B cell (primary cell): ENCODE measurements at regions not wholly inside any gene's neighbourhood (a gene's known extent, or its start where the extent isn't known, plus 50 kb on each side); places are given as distances from the start of the nearest gene placed in this dataset.

Experiments used
- ATAC-seq: fragments of 200-7000 bp; cut with Tn5 transposase; one replicate; pipeline ENCODE4 v1.10.0; 2021; ENCODE audit warnings: low read depth, mild to moderate bottlenecking, moderate number of reproducible peaks, moderate library complexity
- CTCF ChIA-PET: fragments of 350-600 bp; sonication (Branson Sonifier 250); formaldehyde crosslinking; loops from one replicate; lab custom pipeline; 2021; ENCODE audit warnings: antibody characterized with exemption, inconsistent platforms; lab: Charles Lee
- POLR2A ChIA-PET: fragments of 350-600 bp; sonication (Branson Sonifier 250); formaldehyde crosslinking; loops from one replicate; lab custom pipeline; 2021; ENCODE audit warnings: antibody characterized with exemption; lab: Charles Lee
- DNase-seq: peaks from one replicate; pipeline ENCODE4 v3.0.0; 2013
- H2AFZ ChIP-seq: 2 replicates; pipeline ENCODE4 v1.6.1; 2012; ENCODE audit warnings: mild to moderate bottlenecking, low read depth, low read length; ENCODE audit not compliant: insufficient read depth, poor library complexity, severe bottlenecking
- H3K27ac ChIP-seq, 2 donors: 1 replicate in 1 of 2; 2 replicates in 1 of 2; pipeline ENCODE4 v1.5.1; 2012 to 2013; ENCODE audit warnings: low read length in 2 of 2, mild to moderate bottlenecking in 2 of 2, moderate library complexity in 1 of 2
- H3K27me3 ChIP-seq, 4 experiments: fragments of 200-600 bp in 1 of 4; sonication (generic) in 1 of 4; replicated peaks in 1 of 4; 1 replicate in 2 of 4; 2 replicates in 2 of 4; pipeline versions ENCODE4 v1.6.1 to v1.7.0; 2013 to 2016; ENCODE audit warnings: low read length in 3 of 4, mild to moderate bottlenecking in 2 of 4, mixed read lengths in 1 of 4, moderate library complexity in 1 of 4; ENCODE audit not compliant: insufficient read depth in 4 of 4, control insufficient read depth in 3 of 4; ENCODE audit errors: control extremely low read depth in 1 of 4
- H3K36me3 ChIP-seq, 2 experiments: replicated peaks in 1 of 2; 1 replicate in 1 of 2; 2 replicates in 1 of 2; pipeline versions ENCODE4 v1.6.1 to v1.7.1; 2013; ENCODE audit warnings: low read length in 1 of 2; ENCODE audit not compliant: insufficient read depth in 2 of 2, control insufficient read depth in 1 of 2; ENCODE audit errors: control extremely low read depth in 1 of 2, extremely low read depth in 1 of 2
- H3K4me1 ChIP-seq, 2 donors: fragments of 200-600 bp in 1 of 2; sonication (generic) in 1 of 2; 1 replicate in 1 of 2; 2 replicates in 1 of 2; pipeline versions ENCODE4 v1.5.1 to v1.6.1; 2013 to 2017; ENCODE audit warnings: low read length in 2 of 2; ENCODE audit not compliant: control insufficient read depth in 2 of 2, insufficient read depth in 2 of 2
- H3K4me2 ChIP-seq: replicated peaks from 2 replicates; pipeline ENCODE3; 2012; ENCODE audit warnings: mild to moderate bottlenecking, low read depth, low read length; ENCODE audit not compliant: poor library complexity, severe bottlenecking
- H3K4me3 ChIP-seq, 5 experiments: fragments of 200-600 bp in 1 of 5; sonication (generic) in 1 of 5; 1 replicate in 3 of 5; 2 replicates in 2 of 5; pipeline versions ENCODE4 v1.5.1 to v1.7.0; 2011 to 2016; ENCODE audit warnings: low read length in 4 of 5, mild to moderate bottlenecking in 4 of 5, low read depth in 2 of 5, control low read depth in 1 of 5, moderate library complexity in 1 of 5; ENCODE audit not compliant: insufficient read depth in 1 of 5; ENCODE audit errors: control extremely low read depth in 1 of 5, extremely low read depth in 1 of 5
- H3K79me2 ChIP-seq: fragments of 200-600 bp; sonication (generic); one replicate; pipeline ENCODE4 v1.6.0; 2016; ENCODE audit warnings: low read length; ENCODE audit not compliant: control insufficient read depth, insufficient read depth
- H3K9ac ChIP-seq: fragments of 200-600 bp; sonication (generic); 2 replicates; pipeline ENCODE4 v1.6.1; 2017; ENCODE audit warnings: mild to moderate bottlenecking, low read length, moderate library complexity
- H3K9me3 ChIP-seq, 3 donors: one replicate each; pipeline versions ENCODE4 v1.6.1 to v1.7.1; 2013; ENCODE audit warnings: low read length in 2 of 3; ENCODE audit not compliant: control insufficient read depth in 2 of 3, insufficient read depth in 1 of 3; ENCODE audit errors: control extremely low read depth in 1 of 3
- H4K20me1 ChIP-seq: 2 replicates; pipeline ENCODE4 v1.6.0; 2012; ENCODE audit warnings: mild to moderate bottlenecking, low read length; ENCODE audit not compliant: insufficient read depth, control insufficient read depth, poor library complexity, severe bottlenecking
- H3K27ac Mint-ChIP-seq: one replicate; pipeline ENCODE4 v1.8.0; 2021; ENCODE audit warnings: mixed read lengths
- H3K27me3 Mint-ChIP-seq: one replicate; pipeline ENCODE4 v1.8.0; 2021; ENCODE audit warnings: mixed read lengths
- H3K4me1 Mint-ChIP-seq: one replicate; pipeline ENCODE4 v1.8.0; 2021; ENCODE audit warnings: mixed read lengths
- H3K4me3 Mint-ChIP-seq: one replicate; pipeline ENCODE4 v1.8.0; 2021; ENCODE audit warnings: mixed read lengths
- H3K9me3 Mint-ChIP-seq: one replicate; pipeline ENCODE4 v1.8.0; 2022; ENCODE audit warnings: mixed read lengths; ENCODE audit not compliant: insufficient read depth
- EZH2 ChIP-seq: IDR thresholded peaks from 2 replicates; pipeline ENCODE4 v1.6.1; 2012; ENCODE audit warnings: borderline replicate concordance, low read depth, mild to moderate bottlenecking, moderate library complexity, low read length; ENCODE audit not compliant: insufficient read depth, poor library complexity, severe bottlenecking
- WGBS: methylation state at CpG from one replicate; pipeline ENCODE4 v1.1.5; 2013; ENCODE audit warnings: missing lambda C conversion rate; ENCODE audit not compliant: insufficient coverage; 5-methylcytosine and 5-hydroxymethylcytosine counted together
- intact Hi-C: fragments of 100-400 bp; cut with micrococcal nuclease; formaldehyde crosslinking; loops from one replicate; pipeline ENCODE4 v1.10.0; 2022
- TF ChIP-seq, protein P1 (sequence below): fragments of 200-600 bp; IDR thresholded peaks from one replicate; pipeline ENCODE4 v1.8.0; 2022; ENCODE audit warnings: antibody characterized with exemption, mild to moderate bottlenecking

DNA sequence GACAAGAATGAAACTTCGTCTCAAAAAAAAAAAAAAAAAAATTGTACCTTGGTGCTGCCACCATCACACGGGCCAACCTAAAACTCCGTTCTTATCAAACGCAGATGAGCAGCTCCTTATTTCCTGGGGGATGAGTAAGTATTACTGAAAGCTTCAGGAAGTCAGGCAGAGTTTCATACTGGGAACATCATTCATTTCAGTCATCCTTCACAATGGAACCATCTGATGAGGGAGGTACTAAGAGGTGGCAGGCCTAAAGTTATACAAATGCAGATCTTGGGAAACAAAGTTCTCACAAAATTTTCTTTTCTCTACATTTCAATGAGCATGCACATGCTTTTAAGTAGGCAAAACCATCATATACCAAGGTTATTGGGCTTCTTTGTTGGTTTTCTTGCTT lies 636.0 kb upstream of the LMCD1 start:
- ATAC-seq (no peak), DNase-seq (no peak)
- Histone ChIP-seq H3K4me3 (no peak overlapping the region), H3K27me3 (no peaks in the 10 kb centered on the region), H3K79me2 (no peaks in the 10 kb centered on the region), H3K27ac (no peak overlapping the region), H4K20me1 (no peaks in the 10 kb centered on the region), H3K36me3 (no peaks in the 10 kb centered on the region), H3K4me2 (no peak overlapping the region), H2AFZ (no peak overlapping the region), H3K4me1 (no peaks in the 10 kb centered on the region), H3K9ac (no peak overlapping the region), H3K9me3 (no peaks in the 10 kb centered on the region)
- Mint-ChIP-seq H3K4me1 (no peaks in the 10 kb centered on the region), H3K27ac (no peak overlapping the region), H3K27me3 (no peaks in the 10 kb centered on the region), H3K4me3 (no peak overlapping the region), H3K9me3 (peaks cover 3% of the 10 kb centered on the region)
- intact Hi-C loops = no loop called here
- ChIA-PET CTCF (no interaction called here), POLR2A (no interaction called here)
- 100% methylated on average over 1 of the region's 4 CpGs for WGBS
- TF ChIP-seq EZH2 = no peak
- TF ChIP-seq, protein P1, sequence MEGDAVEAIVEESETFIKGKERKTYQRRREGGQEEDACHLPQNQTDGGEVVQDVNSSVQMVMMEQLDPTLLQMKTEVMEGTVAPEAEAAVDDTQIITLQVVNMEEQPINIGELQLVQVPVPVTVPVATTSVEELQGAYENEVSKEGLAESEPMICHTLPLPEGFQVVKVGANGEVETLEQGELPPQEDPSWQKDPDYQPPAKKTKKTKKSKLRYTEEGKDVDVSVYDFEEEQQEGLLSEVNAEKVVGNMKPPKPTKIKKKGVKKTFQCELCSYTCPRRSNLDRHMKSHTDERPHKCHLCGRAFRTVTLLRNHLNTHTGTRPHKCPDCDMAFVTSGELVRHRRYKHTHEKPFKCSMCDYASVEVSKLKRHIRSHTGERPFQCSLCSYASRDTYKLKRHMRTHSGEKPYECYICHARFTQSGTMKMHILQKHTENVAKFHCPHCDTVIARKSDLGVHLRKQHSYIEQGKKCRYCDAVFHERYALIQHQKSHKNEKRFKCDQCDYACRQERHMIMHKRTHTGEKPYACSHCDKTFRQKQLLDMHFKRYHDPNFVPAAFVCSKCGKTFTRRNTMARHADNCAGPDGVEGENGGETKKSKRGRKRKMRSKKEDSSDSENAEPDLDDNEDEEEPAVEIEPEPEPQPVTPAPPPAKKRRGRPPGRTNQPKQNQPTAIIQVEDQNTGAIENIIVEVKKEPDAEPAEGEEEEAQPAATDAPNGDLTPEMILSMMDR = no peak

DNA sequence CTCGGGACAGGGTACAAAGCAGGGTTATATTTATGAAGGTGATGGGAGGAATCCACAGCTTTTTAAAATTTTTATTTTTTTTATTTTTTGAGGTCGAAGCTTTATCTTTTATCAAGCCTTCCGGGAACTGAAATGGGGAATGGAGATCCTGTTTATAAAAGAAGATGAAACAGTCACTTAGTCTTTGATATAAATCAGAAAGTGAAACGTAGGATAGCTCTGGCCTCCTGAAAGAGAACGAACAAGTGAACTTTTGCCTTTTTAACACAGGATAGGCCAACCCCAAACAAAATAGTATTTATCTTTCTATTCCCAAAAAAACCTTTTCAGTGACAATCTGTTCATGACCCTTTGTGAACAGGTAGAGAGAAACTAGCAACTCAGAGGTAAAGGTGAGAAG lies 634.0 kb upstream of the LMCD1 start:
- no peaks in the 10 kb centered on the region for H3K36me3 ChIP-seq
- CTCF ChIA-PET = no interaction called here
- H3K4me1 Mint-ChIP-seq = no peaks in the 10 kb centered on the region
- POLR2A ChIA-PET = no interaction called here
- no peaks in the 10 kb centered on the region for H4K20me1 ChIP-seq
- H3K9me3 ChIP-seq = no peaks in the 10 kb centered on the region
- no peak overlapping the region for H3K27ac Mint-ChIP-seq
- H3K27ac ChIP-seq = no peak overlapping the region
- H3K79me2 ChIP-seq = no peaks in the 10 kb centered on the region
- no peaks in the 10 kb centered on the region for H3K27me3 Mint-ChIP-seq
- no peaks in the 10 kb centered on the region for H3K9me3 Mint-ChIP-seq
- intact Hi-C loops = no loop called here
- H3K4me1 ChIP-seq = no peaks in the 10 kb centered on the region
- no peak overlapping the region for H3K9ac ChIP-seq
- no CpG with 5 or more reads among the region's 5 CpGs for WGBS
- no peak overlapping the region for H3K4me3 ChIP-seq
- no peak overlapping the region for H3K4me3 Mint-ChIP-seq
- no peak overlapping the region for H2AFZ ChIP-seq
- no peak overlapping the region for H3K4me2 ChIP-seq
- no peak for TF ChIP-seq EZH2
- TF ChIP-seq, protein P1 = no peak
- no peaks in the 10 kb centered on the region for H3K27me3 ChIP-seq
- ATAC-seq (no peak), DNase-seq (no peak)
